AG09309 (cell line): ENCODE measurements at regions not wholly inside any gene's neighbourhood (a gene's known extent, or its start where the extent isn't known, plus 50 kb on each side); places are given as distances from the start of the nearest gene placed in this dataset.

Experiments used
- DNase-seq: peaks from one replicate; pipeline ENCODE4 v3.0.0-alpha.2; 2010; ENCODE audit warnings: low read depth
- H3K4me3 ChIP-seq: 2 replicates; pipeline ENCODE4 v1.5.1; 2011; ENCODE audit warnings: mild to moderate bottlenecking, low read depth, low read length, moderate library complexity; ENCODE audit not compliant: control insufficient read depth
- CTCF ChIP-seq: IDR thresholded peaks from 2 replicates; pipeline ENCODE4 v1.5.1; 2011; ENCODE audit warnings: mild to moderate bottlenecking, low read depth, low read length, inconsistent platforms; ENCODE audit not compliant: insufficient read depth, control insufficient read depth; ENCODE audit errors: missing control alignments

GRCh38 chr10:78302989-78303854, 269.6 kb downstream of the RPS24 start:
- peak overlapping the region; percentile 46 for H3K4me3 ChIP-seq
- TF ChIP-seq CTCF, result peak; percentile 71
- peak; percentile 41 for DNase-seq

- no peak for TF ChIP-seq CTCF
- H3K4me3 ChIP-seq, result no peak overlapping the region
- no peak for DNase-seq
These were observed 270.7 kb downstream of the RPS24 start for GRCh38 chr10:78304091-78305045.

DNA sequence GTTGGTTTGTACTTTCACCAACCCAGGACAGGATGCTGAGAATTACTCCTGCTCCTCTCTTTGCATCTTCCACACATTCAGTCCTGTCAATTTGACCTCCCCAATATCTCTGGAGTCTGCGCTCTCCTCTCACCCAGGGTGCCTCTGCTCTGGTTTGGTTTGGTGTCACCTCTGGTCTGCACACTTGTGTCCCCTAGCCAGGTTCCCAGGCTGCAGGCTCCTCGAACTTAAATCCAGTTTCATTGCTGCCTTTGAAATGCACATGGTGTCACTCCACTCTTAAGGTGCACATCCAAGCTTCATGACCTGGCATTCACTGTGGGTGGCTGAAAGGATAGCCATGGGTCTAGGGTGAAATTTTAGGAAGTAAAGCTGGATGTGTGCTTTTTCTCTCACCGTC, 271.6 kb downstream of the RPS24 start:
- no peak for DNase-seq
- no peak overlapping the region for H3K4me3 ChIP-seq
- no peak for TF ChIP-seq CTCF

GRCh38 chr10:78306358-78306757, 272.7 kb downstream of the RPS24 start:
- H3K4me3 ChIP-seq, result no peak overlapping the region
- no peak for DNase-seq
- TF ChIP-seq CTCF, result no peak

DNA sequence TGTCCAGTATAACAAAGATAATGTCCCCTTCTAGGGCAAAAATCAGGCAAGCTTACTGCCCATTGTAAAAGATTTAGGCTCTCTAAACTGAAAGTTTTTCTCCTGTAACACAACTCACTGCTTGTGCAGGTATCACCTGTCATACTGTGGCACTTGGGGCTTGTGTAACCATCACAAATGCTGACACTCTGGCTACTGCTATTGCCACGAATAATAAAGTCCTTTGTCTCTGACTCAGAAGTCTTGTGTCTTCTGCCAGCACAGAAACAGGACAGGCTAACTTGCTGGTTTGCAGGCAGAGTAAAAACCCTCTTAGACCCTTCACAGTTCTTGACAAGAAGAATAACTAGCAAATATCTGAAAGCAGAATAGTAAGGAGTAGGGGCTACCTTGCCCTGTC, 273.9 kb downstream of the RPS24 start:
- no peak for DNase-seq
- no peak for TF ChIP-seq CTCF
- no peak overlapping the region for H3K4me3 ChIP-seq

- H3K4me3 ChIP-seq, result no peak overlapping the region
- no peak for TF ChIP-seq CTCF
- DNase-seq, result no peak
These were observed 276.0 kb downstream of the RPS24 start for GRCh38 chr10:78309536-78310237.
